ENCODE measurements at regions not wholly inside any gene's neighbourhood (a gene's known extent, or its start where the extent isn't known, plus 50 kb on each side); places are given as distances from the start of the nearest gene placed in this dataset.

- no peak for DNase-seq
- Histone ChIP-seq H3K4me3 (replicated peaks in 1 of 3; ENCODE audit: low read depth in 2 of 3, low read length in 3 of 3) (no peak overlapping the region), H3K9ac (ENCODE audit: insufficient read depth, low read length, poor library complexity, severe bottlenecking) (no peak overlapping the region), H3K36me3 (replicated peaks in 1 of 2; ENCODE audit: control insufficient read depth in 1 of 2, insufficient read depth in 2 of 2, low read length in 2 of 2) (no peaks in the 10 kb centered on the region), H3K27me3 (ENCODE audit: control insufficient read depth in 2 of 2, insufficient read depth in 2 of 2, low read length in 2 of 2) (no peaks in the 10 kb centered on the region), H2AFZ (ENCODE audit: insufficient read depth, low read depth, low read length, poor library complexity, severe bottlenecking) (no peak overlapping the region), H3K79me2 (ENCODE audit: insufficient read depth, low read length) (no peaks in the 10 kb centered on the region), H3K9me3 (replicated peaks in 1 of 2; ENCODE audit: control insufficient read depth in 1 of 2, insufficient read depth in 1 of 2, low read length in 2 of 2) (peaks cover 0 to 3% of the 10 kb centered on the region in 2 donors), H3K27ac (ENCODE audit: low read depth in 1 of 2, low read length in 2 of 2) (no peak overlapping the region), H3K4me1 (ENCODE audit: control insufficient read depth in 1 of 2, insufficient read depth in 2 of 2, low read length in 2 of 2) (no peaks in the 10 kb centered on the region), H3K4me2 (replicated peaks; ENCODE audit: extremely low read depth, low read length, poor library complexity, severe bottlenecking) (no peak overlapping the region), H4K20me1 (ENCODE audit: insufficient read depth, low read length) (no peaks in the 10 kb centered on the region)
- Mint-ChIP-seq H3K27ac (no peak overlapping the region), H3K27me3 (ENCODE audit: low read depth in 3 of 3) (no peaks in the 10 kb centered on the region), H3K4me3 (no peak overlapping the region), H3K36me3 (no peaks in the 10 kb centered on the region), H3K9me3 (peaks cover 0 to 9% (median 3%) of the 10 kb centered on the region in 7 donors), H3K4me1 (no peaks in the 10 kb centered on the region)
- no CpG with 5 or more reads among the region's 5 CpGs for WGBS (ENCODE audit: insufficient coverage)
- no peak for TF ChIP-seq CTCF (IDR thresholded peaks at IDR 0.05)
- intact Hi-C loops (cut with micrococcal nuclease): no loop called here
These were observed 680.1 kb downstream of the EPHA3 start for GRCh38 chr3:89787485-89787884.

GRCh38 chr3:89787979-89788378, 680.6 kb downstream of the EPHA3 start:
- no peak overlapping the region for H3K27ac ChIP-seq (ENCODE audit: low read depth in 1 of 2, low read length in 2 of 2)
- H3K4me3 Mint-ChIP-seq: no peak overlapping the region
- H3K4me2 ChIP-seq (replicated peaks; ENCODE audit: extremely low read depth, low read length, poor library complexity, severe bottlenecking): no peak overlapping the region
- H3K4me3 ChIP-seq (replicated peaks in 1 of 3; ENCODE audit: low read depth in 2 of 3, low read length in 3 of 3): no peak overlapping the region
- no peaks in the 10 kb centered on the region for H3K4me1 ChIP-seq (ENCODE audit: control insufficient read depth in 1 of 2, insufficient read depth in 2 of 2, low read length in 2 of 2)
- no peaks in the 10 kb centered on the region for H3K4me1 Mint-ChIP-seq
- no peak for DNase-seq
- TF ChIP-seq CTCF (IDR thresholded peaks at IDR 0.05): no peak
- no peak overlapping the region for H3K27ac Mint-ChIP-seq
- peaks cover 0 to 9% (median 3%) of the 10 kb centered on the region in 7 donors for H3K9me3 Mint-ChIP-seq
- no peaks in the 10 kb centered on the region for H4K20me1 ChIP-seq (ENCODE audit: insufficient read depth, low read length)
- no peaks in the 10 kb centered on the region for H3K27me3 ChIP-seq (ENCODE audit: control insufficient read depth in 2 of 2, insufficient read depth in 2 of 2, low read length in 2 of 2)
- intact Hi-C loops (cut with micrococcal nuclease): no loop called here
- H3K36me3 ChIP-seq (replicated peaks in 1 of 2; ENCODE audit: control insufficient read depth in 1 of 2, insufficient read depth in 2 of 2, low read length in 2 of 2): no peaks in the 10 kb centered on the region
- no peaks in the 10 kb centered on the region for H3K36me3 Mint-ChIP-seq
- no peaks in the 10 kb centered on the region for H3K27me3 Mint-ChIP-seq (ENCODE audit: low read depth in 3 of 3)
- peaks cover 0 to 3% of the 10 kb centered on the region in 2 donors for H3K9me3 ChIP-seq (replicated peaks in 1 of 2; ENCODE audit: control insufficient read depth in 1 of 2, insufficient read depth in 1 of 2, low read length in 2 of 2)
- no peak overlapping the region for H3K9ac ChIP-seq (ENCODE audit: insufficient read depth, low read length, poor library complexity, severe bottlenecking)
- no CpG with 5 or more reads among the region's 1 CpG for WGBS (ENCODE audit: insufficient coverage)
- no peak overlapping the region for H2AFZ ChIP-seq (ENCODE audit: insufficient read depth, low read depth, low read length, poor library complexity, severe bottlenecking)
- H3K79me2 ChIP-seq (ENCODE audit: insufficient read depth, low read length): no peaks in the 10 kb centered on the region
